ENCODE measurements at regions not wholly inside any gene's neighbourhood (a gene's known extent, or its start where the extent isn't known, plus 50 kb on each side); places are given as distances from the start of the nearest gene placed in this dataset.

DNA sequence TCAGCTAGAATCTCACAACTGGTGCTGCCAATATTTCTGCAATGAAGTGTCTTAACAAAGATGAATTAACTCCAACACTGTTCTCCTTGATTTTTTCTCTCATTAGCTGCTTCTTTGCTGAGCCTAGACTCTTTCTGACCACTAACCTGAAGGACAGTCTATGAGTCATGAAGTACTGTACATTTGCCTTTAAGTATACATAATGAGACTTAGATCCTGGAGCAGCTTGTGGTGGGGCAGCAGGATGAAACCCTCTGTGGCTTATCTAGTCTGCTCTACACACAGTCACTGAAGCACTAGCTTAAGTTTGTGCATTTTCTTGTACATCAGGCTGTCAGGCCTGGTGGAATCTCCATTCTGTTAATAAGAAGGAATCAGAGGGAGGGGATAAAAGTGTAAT lies 307.4 kb upstream of the SMIM31 start:
- DNase-seq (ENCODE audit: low read depth in 4 of 4, low spot score in 2 of 4), result no peak

- no peak for DNase-seq (ENCODE audit: low read depth in 4 of 4, low spot score in 2 of 4)
Measured at GRCh38 chr4:164461901-164462300, 292.0 kb upstream of the SMIM31 start.

DNA sequence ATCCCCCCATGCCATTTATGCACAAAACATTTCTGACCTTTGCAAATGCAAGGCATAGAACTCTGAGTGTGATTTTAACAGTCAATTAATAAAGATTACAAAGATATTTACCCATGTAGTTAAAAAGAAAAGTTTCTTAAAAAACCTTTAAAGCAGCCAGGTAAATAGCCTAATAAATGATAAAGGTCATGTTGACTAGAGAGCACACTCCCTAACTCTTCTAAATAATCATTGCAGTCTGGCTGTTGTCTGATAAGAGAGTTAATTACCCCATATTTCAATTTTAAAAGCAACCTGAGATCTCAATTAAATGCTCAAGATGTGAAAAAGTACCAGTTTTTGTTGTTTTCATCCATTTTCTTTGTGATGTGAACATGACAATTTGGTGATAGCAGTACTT lies 291.5 kb upstream of the SMIM31 start:
- DNase-seq (ENCODE audit: low read depth in 4 of 4, low spot score in 2 of 4), result no peak

GRCh38 chr4:164464313-164464712 lies 289.6 kb upstream of the SMIM31 start:
- no peak for DNase-seq (ENCODE audit: low read depth in 4 of 4, low spot score in 2 of 4)

GRCh38 chr4:164467493-164467892 lies 286.4 kb upstream of the SMIM31 start:
- no peak for DNase-seq (ENCODE audit: low read depth in 4 of 4, low spot score in 2 of 4)

GRCh38 chr4:164481306-164482091 lies 272.4 kb upstream of the SMIM31 start:
- DNase-seq (ENCODE audit: low read depth in 4 of 4, low spot score in 2 of 4), result no peak

DNA sequence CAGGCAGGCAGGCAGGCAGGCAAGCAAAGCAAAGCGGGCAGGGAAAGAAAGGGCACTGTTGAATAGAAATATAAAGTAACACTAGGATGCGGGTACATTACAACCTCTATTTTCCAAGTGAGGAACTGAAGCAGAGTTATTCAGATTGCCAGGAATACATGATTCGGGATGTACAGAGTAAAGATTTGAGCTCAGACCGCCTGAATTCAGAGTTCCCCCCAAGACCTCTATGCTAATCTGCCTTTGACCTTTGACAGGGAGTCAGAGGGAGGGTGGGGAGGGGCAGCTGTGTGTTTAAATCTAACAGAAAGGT lies 271.9 kb upstream of the SMIM31 start:
- DNase-seq (ENCODE audit: low read depth in 4 of 4, low spot score in 2 of 4), result no peak

DNA sequence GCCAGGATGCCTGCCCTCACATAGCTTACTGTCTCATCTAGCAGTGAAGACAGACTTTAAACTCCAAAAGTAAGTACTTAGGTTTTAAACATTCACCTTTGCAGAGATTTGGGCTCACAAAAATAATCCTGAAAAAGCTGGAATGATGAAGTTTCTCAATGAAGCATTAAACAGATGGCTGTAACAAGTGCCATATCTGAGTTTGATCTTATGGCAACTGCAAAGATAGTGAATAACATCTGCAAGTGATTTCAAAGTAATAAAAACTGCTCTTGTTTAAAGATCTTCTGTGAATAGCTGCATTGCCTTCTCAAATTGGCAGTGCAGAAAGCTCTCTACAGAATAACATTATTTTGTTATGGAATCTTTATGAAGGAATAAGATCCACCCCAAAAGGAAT lies 271.2 kb upstream of the SMIM31 start:
- DNase-seq (ENCODE audit: low read depth in 4 of 4, low spot score in 2 of 4), result no peak

GRCh38 chr4:164483711-164484110 lies 270.2 kb upstream of the SMIM31 start:
- no peak for DNase-seq (ENCODE audit: low read depth in 4 of 4, low spot score in 2 of 4)

DNA sequence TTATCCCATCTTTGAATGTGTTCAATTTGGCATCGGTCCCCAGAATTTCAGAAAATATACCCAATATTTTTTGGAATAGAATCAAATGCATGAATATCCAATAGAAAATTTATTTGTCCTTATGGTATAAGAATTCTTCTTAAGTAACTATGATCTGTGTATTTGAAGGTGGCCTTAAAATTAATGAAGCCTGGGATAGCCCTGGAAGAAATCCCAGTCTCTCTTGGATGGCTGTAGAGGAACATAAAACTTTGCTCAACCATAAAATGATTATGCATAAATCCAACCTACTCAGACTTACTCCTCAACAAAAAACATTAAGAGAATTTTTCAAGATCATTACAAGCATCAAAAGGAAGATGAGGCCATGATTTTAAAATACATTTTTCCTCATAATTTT lies 269.4 kb upstream of the SMIM31 start:
- DNase-seq (ENCODE audit: low read depth in 4 of 4, low spot score in 2 of 4), result no peak

DNA sequence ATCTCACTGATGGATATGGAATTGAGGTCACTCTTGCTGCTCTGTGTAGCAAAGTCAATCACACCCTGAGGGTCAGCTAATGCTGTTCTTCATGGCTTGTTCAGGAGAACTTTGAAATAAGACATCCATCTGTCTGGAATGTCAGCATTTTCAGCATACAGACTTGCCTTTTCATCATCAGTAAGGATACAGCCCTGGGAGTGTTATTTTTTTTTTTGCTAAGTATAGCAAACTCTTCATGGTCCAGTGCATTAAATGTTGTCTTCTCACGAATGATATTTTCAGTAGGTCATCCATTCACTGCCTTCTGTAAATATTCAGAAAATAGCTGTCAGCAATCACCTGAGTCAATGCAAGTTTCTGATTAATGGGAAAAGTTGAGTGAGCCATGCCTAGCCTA lies 268.8 kb upstream of the SMIM31 start:
- no peak for DNase-seq (ENCODE audit: low read depth in 4 of 4, low spot score in 2 of 4)

GRCh38 chr4:164488114-164488513 lies 265.8 kb upstream of the SMIM31 start:
- no peak for DNase-seq (ENCODE audit: low read depth in 4 of 4, low spot score in 2 of 4)

GRCh38 chr4:164501074-164501473 lies 252.9 kb upstream of the SMIM31 start:
- DNase-seq (ENCODE audit: low read depth in 4 of 4, low spot score in 2 of 4), result no peak

GRCh38 chr4:164503874-164504273 lies 250.1 kb upstream of the SMIM31 start:
- no peak for DNase-seq (ENCODE audit: low read depth in 4 of 4, low spot score in 2 of 4)

- no peak for DNase-seq (ENCODE audit: low read depth in 4 of 4, low spot score in 2 of 4)
Measured at GRCh38 chr4:164508097-164508496, 245.8 kb upstream of the SMIM31 start.

GRCh38 chr4:164508771-164509170 lies 245.2 kb upstream of the SMIM31 start:
- no peak for DNase-seq (ENCODE audit: low read depth in 4 of 4, low spot score in 2 of 4)

DNA sequence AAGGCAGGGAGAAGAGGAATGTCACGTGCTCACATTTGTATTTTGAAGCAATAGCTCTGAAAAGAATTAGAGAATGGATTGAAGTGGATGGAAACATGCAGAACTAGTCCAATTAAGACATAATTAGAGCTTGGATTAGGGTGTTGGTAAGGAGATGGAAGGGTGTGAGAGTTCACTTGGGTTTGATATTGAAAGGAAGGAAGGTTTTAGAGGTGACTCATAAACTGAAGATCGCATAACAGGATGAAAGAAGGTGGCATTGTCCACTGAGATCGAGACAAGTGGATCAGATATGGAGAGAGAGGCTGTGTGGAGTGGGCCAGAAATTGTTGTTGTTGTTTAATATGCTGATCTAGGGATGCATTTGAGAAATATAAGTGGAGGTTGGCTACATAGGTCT lies 244.0 kb upstream of the SMIM31 start:
- DNase-seq (ENCODE audit: low read depth in 4 of 4, low spot score in 2 of 4), result no peak

- no peak for DNase-seq (ENCODE audit: low read depth in 4 of 4, low spot score in 2 of 4)
Measured at GRCh38 chr4:164512124-164512523, 241.8 kb upstream of the SMIM31 start.

GRCh38 chr4:164514765-164515164 lies 239.2 kb upstream of the SMIM31 start:
- no peak for DNase-seq (ENCODE audit: low read depth in 4 of 4, low spot score in 2 of 4)

DNA sequence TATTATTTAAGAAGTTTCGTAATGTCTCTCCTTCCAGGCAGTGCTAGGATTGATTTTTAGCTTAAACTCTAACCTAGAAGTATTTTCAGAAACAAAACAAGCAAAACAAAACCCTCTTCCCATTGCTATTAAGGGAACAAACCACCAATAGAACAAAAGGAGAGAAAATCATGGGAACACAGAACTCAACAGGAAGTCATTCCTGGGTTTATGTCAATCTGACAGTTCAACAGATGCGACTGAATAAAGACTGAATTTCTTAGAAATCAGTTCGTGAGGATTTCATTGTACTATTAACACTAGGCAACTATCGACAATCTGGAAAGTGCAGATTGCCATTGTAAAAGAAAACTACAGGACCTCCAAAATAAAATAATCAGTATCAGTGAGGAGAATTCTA lies 229.1 kb upstream of the SMIM31 start:
- DNase-seq (ENCODE audit: low read depth in 4 of 4, low spot score in 2 of 4), result no peak

DNA sequence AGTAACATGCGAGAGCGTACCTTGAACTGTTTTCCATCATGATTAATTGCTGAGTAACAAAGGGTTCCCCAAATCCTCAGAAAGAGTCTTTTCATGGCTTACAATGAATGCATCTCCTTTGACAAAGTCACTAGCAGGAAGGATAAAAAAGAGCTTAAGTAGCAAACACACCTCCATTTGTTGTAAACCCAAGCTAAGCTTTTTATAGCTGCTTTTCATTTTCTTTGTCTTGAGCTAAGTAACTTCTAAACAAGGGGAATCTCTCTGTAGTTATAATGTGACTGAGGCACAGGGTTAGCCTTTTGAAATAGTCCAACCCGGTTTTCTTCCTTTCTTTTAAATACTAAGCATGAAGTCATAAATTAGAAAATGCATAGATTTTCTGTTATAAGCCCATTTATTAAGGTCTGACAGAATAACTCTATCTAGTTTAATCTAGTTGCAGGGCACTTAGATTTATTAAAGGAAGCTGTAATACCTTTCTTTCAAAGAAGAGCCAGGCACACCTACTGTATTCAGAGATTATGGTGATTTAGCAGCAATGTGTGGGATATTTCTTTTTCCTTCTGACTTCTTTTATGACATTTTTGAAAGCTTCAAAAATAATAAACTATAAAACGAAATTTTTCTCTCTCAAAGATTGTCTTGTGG lies 226.9 kb upstream of the SMIM31 start:
- DNase-seq (ENCODE audit: low read depth in 4 of 4, low spot score in 2 of 4), result no peak

- DNase-seq (ENCODE audit: low read depth in 4 of 4, low spot score in 2 of 4), result no peak
Measured at GRCh38 chr4:164529058-164529457, 224.9 kb upstream of the SMIM31 start.

DNA sequence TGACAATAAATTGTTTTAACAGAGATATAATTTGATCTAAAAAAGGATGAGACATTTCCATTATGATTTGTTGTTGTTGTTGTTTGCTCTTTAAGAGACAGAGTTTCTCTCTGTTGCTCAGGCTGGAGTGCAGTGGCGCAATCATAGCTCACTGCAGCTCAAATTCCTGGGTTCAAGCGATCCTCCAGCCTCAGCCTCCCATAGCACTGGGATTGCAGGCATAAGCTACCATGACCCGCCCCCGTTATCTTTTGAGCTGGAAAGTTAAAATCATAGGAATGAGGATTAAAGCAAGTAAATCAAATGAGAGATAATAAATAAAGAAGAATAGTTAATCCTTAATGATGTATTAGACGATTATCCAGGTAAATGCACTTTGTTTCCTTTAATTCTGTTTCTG lies 224.4 kb upstream of the SMIM31 start:
- DNase-seq (ENCODE audit: low read depth in 4 of 4, low spot score in 2 of 4), result no peak
